ENCODE measurements at regions not wholly inside any gene's neighbourhood (a gene's known extent, or its start where the extent isn't known, plus 50 kb on each side); places are given as distances from the start of the nearest gene placed in this dataset.

GRCh38 chr5:56673171-56673570, 142.2 kb upstream of the MAP3K1 start:
- TF ChIP-seq CTCF (IDR thresholded peaks at IDR 0.05; ENCODE audit: insufficient read depth, low read length), result no peak
- TF ChIP-seq POLR2AphosphoS5 (IDR thresholded peaks at IDR 0.05; ENCODE audit: low read depth), result no peak
- TF ChIP-seq GABPA (IDR thresholded peaks at IDR 0.05; ENCODE audit: low read depth), result no peak
- TF ChIP-seq SPI1 (IDR thresholded peaks at IDR 0.05; ENCODE audit: borderline replicate concordance, low read depth), result no peak
- TF ChIP-seq REST (IDR thresholded peaks at IDR 0.05; ENCODE audit: insufficient replicate concordance, low read depth), result no peak
- no peak overlapping the region; the same call in 1 of the 2 replicates for H3K27ac ChIP-seq (replicated peaks)

GRCh38 chr5:56671571-56671970, 143.8 kb upstream of the MAP3K1 start:
- DNase-seq (ENCODE audit: low read depth in 1 of 2, low spot score in 1 of 2), result peak in 1 of 2 experiments; percentile 38
- H3K27ac ChIP-seq (replicated peaks), result 0 out of 2 replicates have a peak overlapping the region, but pooled peaks have one; percentile 1

More at GRCh38 chr5:56673171-56673570, 142.2 kb upstream of the MAP3K1 start:
- Histone ChIP-seq H3K27me3 (ENCODE audit: insufficient read depth, poor library complexity, severe bottlenecking) (no peaks in the 10 kb centered on the region), H3K4me3 (replicated peaks; ENCODE audit: insufficient read depth, low read length) (no peak overlapping the region)
- DNase-seq (ENCODE audit: low read depth in 1 of 2, low spot score in 1 of 2), result peak in 1 of 2 experiments; percentile 61

More at GRCh38 chr5:56671571-56671970, 143.8 kb upstream of the MAP3K1 start:
- no peak overlapping the region for H3K4me3 ChIP-seq (replicated peaks; ENCODE audit: insufficient read depth, low read length)
- TF ChIP-seq POLR2AphosphoS5 (IDR thresholded peaks at IDR 0.05; ENCODE audit: low read depth), result no peak
- TF ChIP-seq GABPA (IDR thresholded peaks at IDR 0.05; ENCODE audit: low read depth), result no peak
- TF ChIP-seq REST (IDR thresholded peaks at IDR 0.05; ENCODE audit: insufficient replicate concordance, low read depth), result no peak
- TF ChIP-seq SPI1 (IDR thresholded peaks at IDR 0.05; ENCODE audit: borderline replicate concordance, low read depth), result no peak
- no peak for TF ChIP-seq CTCF (IDR thresholded peaks at IDR 0.05; ENCODE audit: insufficient read depth, low read length)
- no peaks in the 10 kb centered on the region for H3K27me3 ChIP-seq (ENCODE audit: insufficient read depth, poor library complexity, severe bottlenecking)

All from HL-60 (cell line).